OCI-LY7 (cell line): ENCODE measurements at regions not wholly inside any gene's neighbourhood (a gene's known extent, or its start where the extent isn't known, plus 50 kb on each side); places are given as distances from the start of the nearest gene placed in this dataset.

Source experiments
- EZH2phosphoT487 ChIP-seq: fragments of 200-600 bp; sonication (generic); IDR thresholded peaks from 2 replicates; pipeline ENCODE4 v1.6.1; 2018; ENCODE audit warnings: low read depth, borderline replicate concordance, mild to moderate bottlenecking, mixed run types, antibody characterized with exemption, low read length, moderate library complexity, mixed read lengths
- TF ChIP-seq, protein P1 (sequence below): fragments of 200-600 bp; sonication (generic); conservative IDR thresholded peaks from 2 replicates; pipeline ENCODE4 v1.5.1; 2014; ENCODE audit warnings: mild to moderate bottlenecking, antibody characterized with exemption, low read length, moderate library complexity, mixed read lengths

DNA sequence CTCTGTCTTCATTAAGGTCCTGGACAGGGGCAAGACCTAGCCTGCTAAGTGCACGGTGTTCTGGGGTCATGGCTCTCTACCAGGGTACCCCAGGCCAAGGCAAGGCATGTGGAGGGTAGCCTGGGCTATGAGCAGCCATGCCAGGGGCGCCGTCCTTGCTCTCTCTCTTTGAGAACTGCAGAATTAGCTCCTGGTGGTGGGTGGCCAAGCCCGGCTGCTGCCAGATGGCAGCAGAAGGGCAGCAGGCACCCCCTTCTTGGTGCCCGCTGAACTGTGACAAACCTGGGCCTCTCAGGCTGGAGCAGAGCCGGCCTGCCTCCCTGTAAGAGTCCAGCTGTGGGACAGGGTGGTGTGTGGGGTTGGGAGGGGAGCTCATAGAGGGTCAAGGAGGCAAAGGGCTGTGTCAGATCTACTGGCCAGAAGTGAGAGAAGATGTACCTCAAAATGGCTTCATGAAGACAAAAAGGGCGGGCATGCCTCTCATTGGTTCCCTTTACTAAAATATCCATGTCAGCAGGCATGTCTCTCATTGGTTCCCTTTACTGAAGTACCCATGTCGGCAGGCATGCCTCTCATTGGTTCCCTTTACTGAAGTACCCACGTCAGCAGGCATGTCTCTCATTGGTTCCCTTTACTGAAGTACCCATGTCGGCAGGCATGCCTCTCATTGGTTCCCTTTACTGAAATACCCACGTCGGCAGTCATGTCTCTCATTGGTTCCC is 81.7 kb upstream of the SDK2 start:
- TF ChIP-seq, protein P1, sequence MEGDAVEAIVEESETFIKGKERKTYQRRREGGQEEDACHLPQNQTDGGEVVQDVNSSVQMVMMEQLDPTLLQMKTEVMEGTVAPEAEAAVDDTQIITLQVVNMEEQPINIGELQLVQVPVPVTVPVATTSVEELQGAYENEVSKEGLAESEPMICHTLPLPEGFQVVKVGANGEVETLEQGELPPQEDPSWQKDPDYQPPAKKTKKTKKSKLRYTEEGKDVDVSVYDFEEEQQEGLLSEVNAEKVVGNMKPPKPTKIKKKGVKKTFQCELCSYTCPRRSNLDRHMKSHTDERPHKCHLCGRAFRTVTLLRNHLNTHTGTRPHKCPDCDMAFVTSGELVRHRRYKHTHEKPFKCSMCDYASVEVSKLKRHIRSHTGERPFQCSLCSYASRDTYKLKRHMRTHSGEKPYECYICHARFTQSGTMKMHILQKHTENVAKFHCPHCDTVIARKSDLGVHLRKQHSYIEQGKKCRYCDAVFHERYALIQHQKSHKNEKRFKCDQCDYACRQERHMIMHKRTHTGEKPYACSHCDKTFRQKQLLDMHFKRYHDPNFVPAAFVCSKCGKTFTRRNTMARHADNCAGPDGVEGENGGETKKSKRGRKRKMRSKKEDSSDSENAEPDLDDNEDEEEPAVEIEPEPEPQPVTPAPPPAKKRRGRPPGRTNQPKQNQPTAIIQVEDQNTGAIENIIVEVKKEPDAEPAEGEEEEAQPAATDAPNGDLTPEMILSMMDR: no peak
- TF ChIP-seq EZH2phosphoT487: no peak
